Nephron progenitor cell (in vitro differentiated cells): ENCODE measurements at regions not wholly inside any gene's neighbourhood (a gene's known extent, or its start where the extent isn't known, plus 50 kb on each side); places are given as distances from the start of the nearest gene placed in this dataset.

Source experiments
- DNase-seq: peaks from one replicate; pipeline ENCODE4 v3.0.0; 2021
- H3K27ac Mint-ChIP-seq: 2 replicates; pipeline ENCODE4 v1.8.0; 2021; ENCODE audit warnings: mild to moderate bottlenecking, moderate library complexity, mixed read lengths
- H3K27me3 Mint-ChIP-seq: 2 replicates; pipeline ENCODE4 v1.8.0; 2021; ENCODE audit warnings: mild to moderate bottlenecking, low read depth, mixed read lengths; ENCODE audit not compliant: poor library complexity
- H3K36me3 Mint-ChIP-seq: 2 replicates; pipeline ENCODE4 v1.8.0; 2021; ENCODE audit warnings: low read depth, mixed read lengths
- H3K4me1 Mint-ChIP-seq: 2 replicates; pipeline ENCODE4 v1.8.0; 2021; ENCODE audit warnings: mixed read lengths
- H3K4me3 Mint-ChIP-seq: 2 replicates; pipeline ENCODE4 v1.8.0; 2021; ENCODE audit warnings: mild to moderate bottlenecking, moderate library complexity, mixed read lengths
- H3K9me3 Mint-ChIP-seq: 2 replicates; pipeline ENCODE4 v1.8.0; 2021; ENCODE audit warnings: mild to moderate bottlenecking, moderate library complexity, mixed read lengths
- TF ChIP-seq, protein P1 (sequence below): fragments of 200-600 bp; sonication (generic); IDR thresholded peaks from 2 replicates; pipeline ENCODE4 v1.5.0; 2021; ENCODE audit warnings: antibody characterized with exemption

GRCh38 chr3:18835021-18835420, 313.3 kb upstream of the KCNH8 start:
- H3K27me3 Mint-ChIP-seq: no peaks in the 10 kb centered on the region

GRCh38 chr3:18830087-18830486, 318.2 kb upstream of the KCNH8 start:
- Mint-ChIP-seq H3K4me3 (no peak overlapping the region), H3K4me1 (no peaks in the 10 kb centered on the region), H3K9me3 (no peaks in the 10 kb centered on the region), H3K27ac (no peak overlapping the region), H3K36me3 (no peaks in the 10 kb centered on the region), H3K27me3 (peaks cover 2% of the 10 kb centered on the region)
- DNase-seq: no peak
- TF ChIP-seq, protein P1, sequence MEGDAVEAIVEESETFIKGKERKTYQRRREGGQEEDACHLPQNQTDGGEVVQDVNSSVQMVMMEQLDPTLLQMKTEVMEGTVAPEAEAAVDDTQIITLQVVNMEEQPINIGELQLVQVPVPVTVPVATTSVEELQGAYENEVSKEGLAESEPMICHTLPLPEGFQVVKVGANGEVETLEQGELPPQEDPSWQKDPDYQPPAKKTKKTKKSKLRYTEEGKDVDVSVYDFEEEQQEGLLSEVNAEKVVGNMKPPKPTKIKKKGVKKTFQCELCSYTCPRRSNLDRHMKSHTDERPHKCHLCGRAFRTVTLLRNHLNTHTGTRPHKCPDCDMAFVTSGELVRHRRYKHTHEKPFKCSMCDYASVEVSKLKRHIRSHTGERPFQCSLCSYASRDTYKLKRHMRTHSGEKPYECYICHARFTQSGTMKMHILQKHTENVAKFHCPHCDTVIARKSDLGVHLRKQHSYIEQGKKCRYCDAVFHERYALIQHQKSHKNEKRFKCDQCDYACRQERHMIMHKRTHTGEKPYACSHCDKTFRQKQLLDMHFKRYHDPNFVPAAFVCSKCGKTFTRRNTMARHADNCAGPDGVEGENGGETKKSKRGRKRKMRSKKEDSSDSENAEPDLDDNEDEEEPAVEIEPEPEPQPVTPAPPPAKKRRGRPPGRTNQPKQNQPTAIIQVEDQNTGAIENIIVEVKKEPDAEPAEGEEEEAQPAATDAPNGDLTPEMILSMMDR: no peak

More at GRCh38 chr3:18835021-18835420, 313.3 kb upstream of the KCNH8 start:
- H3K4me1 Mint-ChIP-seq: no peaks in the 10 kb centered on the region
- no peak overlapping the region for H3K4me3 Mint-ChIP-seq
- TF ChIP-seq, protein P1: no peak
- no peak overlapping the region for H3K27ac Mint-ChIP-seq
- DNase-seq: no peak
- H3K9me3 Mint-ChIP-seq: no peaks in the 10 kb centered on the region
- H3K36me3 Mint-ChIP-seq: no peaks in the 10 kb centered on the region

DNA sequence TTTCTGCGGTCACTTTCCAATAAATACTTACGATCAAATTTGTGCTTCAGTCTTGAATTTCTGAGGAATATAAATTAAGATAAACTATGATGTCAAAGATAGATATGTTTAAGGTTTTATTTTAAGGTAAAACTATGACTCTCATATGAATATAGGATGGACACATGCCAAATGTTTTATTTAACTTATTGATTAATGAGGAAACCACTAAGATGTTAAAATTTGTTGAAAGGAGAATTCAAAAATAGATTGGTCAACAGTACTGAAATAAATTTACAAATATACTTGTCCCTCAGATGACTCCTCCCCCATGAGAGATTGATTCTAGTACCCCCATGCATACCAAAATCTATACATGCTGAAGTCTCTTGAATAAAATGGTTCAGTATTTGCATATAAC, 319.7 kb upstream of the KCNH8 start:
- H3K27me3 Mint-ChIP-seq: peaks cover 2% of the 10 kb centered on the region
- no peak for DNase-seq
- H3K9me3 Mint-ChIP-seq: no peaks in the 10 kb centered on the region
- no peaks in the 10 kb centered on the region for H3K36me3 Mint-ChIP-seq
- no peak overlapping the region for H3K4me3 Mint-ChIP-seq
- H3K27ac Mint-ChIP-seq: no peak overlapping the region
- H3K4me1 Mint-ChIP-seq: no peaks in the 10 kb centered on the region
- TF ChIP-seq, protein P1: no peak

- no peak overlapping the region for H3K4me3 Mint-ChIP-seq
- H3K36me3 Mint-ChIP-seq: no peaks in the 10 kb centered on the region
- DNase-seq: no peak
Observed at GRCh38 chr3:18827664-18828063, 320.6 kb upstream of the KCNH8 start.

DNA sequence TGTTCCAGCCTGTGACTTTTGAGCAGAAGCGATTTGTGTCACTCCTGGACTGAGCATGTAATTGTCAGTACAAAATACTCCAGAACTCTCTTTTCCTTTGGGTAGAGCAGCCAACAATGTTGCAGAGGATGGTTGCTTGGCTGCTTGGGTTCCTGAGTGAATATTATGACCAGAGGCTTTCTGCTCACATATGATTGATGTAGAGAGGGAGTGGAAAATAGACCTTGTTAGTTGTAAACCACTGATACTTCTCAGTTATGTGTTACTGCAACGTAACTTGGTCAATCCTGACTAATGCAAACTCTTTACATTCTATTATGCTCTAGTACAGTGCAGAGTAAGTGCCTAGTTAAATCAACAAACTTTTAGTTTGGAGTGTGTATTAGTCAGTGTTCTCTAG, 322.6 kb upstream of the KCNH8 start:
- TF ChIP-seq, protein P1: no peak
- DNase-seq: no peak
- H3K4me3 Mint-ChIP-seq: no peak overlapping the region
- no peak overlapping the region for H3K27ac Mint-ChIP-seq
- H3K4me1 Mint-ChIP-seq: no peaks in the 10 kb centered on the region
- H3K9me3 Mint-ChIP-seq: no peaks in the 10 kb centered on the region
- H3K27me3 Mint-ChIP-seq: peaks cover 2% of the 10 kb centered on the region
- no peaks in the 10 kb centered on the region for H3K36me3 Mint-ChIP-seq

More at GRCh38 chr3:18827664-18828063, 320.6 kb upstream of the KCNH8 start:
- TF ChIP-seq, protein P1: no peak
- Mint-ChIP-seq H3K27ac (no peak overlapping the region), H3K9me3 (no peaks in the 10 kb centered on the region), H3K4me1 (no peaks in the 10 kb centered on the region), H3K27me3 (peaks cover 2% of the 10 kb centered on the region)

DNA sequence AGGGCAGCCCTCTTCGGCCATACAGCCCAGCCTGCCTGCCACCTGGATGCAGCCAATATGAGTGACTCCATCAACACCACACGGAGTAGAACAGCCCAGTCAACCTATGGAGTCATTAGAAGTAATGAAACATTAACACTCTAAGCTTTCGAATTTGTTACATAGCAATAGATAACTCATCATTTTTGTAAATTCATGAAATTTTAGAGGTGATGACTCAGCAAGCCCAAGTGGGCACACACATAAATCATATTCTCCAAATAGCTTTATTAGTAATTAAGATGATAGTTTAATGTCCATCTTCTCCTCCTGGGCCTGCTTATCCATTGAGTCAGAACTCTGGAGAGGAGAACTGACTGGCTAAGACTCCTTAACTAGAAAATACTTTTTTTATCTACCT, 335.0 kb upstream of the KCNH8 start:
- TF ChIP-seq, protein P1: no peak
- Mint-ChIP-seq H3K36me3 (no peaks in the 10 kb centered on the region), H3K9me3 (no peaks in the 10 kb centered on the region), H3K27ac (no peak overlapping the region), H3K4me1 (peaks cover 2% of the 10 kb centered on the region), H3K4me3 (no peak overlapping the region), H3K27me3 (no peaks in the 10 kb centered on the region)
- DNase-seq: no peak
